VCaP (cell line): ENCODE measurements at regions not wholly inside any gene's neighbourhood (a gene's known extent, or its start where the extent isn't known, plus 50 kb on each side); places are given as distances from the start of the nearest gene placed in this dataset.

Experiments
- H3K27ac ChIP-seq: fragments of 450-650 bp; 2 replicates; pipeline ENCODE4 v1.5.1; 2017
- TF ChIP-seq, protein P1 (sequence below): fragments of 450-650 bp; conservative IDR thresholded peaks from 2 replicates; pipeline ENCODE4 v1.5.1; 2017; ENCODE audit warnings: mild to moderate bottlenecking, moderate library complexity

DNA sequence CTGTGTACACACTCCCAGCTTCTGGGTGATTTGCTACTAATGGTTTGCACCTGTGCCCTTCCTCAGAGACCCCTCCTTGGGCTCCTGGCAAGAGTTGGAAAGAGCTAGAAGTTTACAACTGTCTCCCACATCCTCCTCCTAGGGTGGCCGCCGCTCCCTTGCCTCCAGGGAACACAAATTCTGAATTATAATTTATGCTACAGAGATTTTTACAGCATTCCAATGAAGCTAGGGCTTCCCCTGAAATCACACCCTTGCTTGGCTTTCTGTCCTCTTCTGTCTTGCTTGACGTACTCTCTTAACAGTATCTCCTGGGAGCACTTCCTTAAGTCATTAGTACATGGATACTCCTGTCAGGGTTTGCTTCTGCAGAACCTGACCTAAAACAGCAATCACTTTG lies 180.2 kb downstream of the KCNA5 start:
- TF ChIP-seq, protein P1, sequence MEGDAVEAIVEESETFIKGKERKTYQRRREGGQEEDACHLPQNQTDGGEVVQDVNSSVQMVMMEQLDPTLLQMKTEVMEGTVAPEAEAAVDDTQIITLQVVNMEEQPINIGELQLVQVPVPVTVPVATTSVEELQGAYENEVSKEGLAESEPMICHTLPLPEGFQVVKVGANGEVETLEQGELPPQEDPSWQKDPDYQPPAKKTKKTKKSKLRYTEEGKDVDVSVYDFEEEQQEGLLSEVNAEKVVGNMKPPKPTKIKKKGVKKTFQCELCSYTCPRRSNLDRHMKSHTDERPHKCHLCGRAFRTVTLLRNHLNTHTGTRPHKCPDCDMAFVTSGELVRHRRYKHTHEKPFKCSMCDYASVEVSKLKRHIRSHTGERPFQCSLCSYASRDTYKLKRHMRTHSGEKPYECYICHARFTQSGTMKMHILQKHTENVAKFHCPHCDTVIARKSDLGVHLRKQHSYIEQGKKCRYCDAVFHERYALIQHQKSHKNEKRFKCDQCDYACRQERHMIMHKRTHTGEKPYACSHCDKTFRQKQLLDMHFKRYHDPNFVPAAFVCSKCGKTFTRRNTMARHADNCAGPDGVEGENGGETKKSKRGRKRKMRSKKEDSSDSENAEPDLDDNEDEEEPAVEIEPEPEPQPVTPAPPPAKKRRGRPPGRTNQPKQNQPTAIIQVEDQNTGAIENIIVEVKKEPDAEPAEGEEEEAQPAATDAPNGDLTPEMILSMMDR: no peak
- no peak overlapping the region for H3K27ac ChIP-seq

- TF ChIP-seq, protein P1: no peak
- H3K27ac ChIP-seq: no peak overlapping the region
These were observed 182.9 kb downstream of the KCNA5 start for GRCh38 chr12:5226581-5226980.

DNA sequence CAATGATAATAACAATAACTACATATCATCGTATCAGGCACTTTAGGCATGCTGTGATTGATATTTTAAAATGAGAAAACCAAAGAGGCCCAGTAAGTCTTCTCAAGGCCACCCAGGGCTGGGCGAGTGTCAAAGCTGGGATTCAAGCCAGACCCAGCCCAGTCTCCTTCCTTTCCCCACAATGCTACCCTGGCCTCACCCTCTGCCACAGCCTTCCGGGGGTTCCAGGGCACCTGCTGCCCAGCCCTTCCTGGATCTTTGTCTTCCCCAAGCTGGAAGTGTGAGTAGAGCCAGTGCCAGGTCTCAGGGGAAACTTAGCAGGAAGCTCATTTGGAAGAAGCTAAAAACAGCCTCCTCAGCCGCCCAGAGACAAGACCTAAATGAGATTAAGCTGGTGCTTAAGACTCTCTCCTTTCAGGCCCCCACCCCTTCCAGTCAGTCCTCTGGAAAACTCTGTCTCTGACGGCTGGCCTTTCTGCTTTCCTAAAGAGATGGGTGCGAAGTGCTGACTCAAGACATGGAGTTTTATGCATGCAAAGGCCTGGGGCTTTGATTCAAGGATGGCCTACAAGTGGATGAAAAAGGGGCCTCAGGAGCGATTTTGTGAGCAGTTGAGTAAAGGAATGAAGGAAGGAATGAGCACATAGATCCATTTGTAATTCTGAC lies 184.2 kb downstream of the KCNA5 start:
- H3K27ac ChIP-seq: no peak overlapping the region
- TF ChIP-seq, protein P1: no peak

DNA sequence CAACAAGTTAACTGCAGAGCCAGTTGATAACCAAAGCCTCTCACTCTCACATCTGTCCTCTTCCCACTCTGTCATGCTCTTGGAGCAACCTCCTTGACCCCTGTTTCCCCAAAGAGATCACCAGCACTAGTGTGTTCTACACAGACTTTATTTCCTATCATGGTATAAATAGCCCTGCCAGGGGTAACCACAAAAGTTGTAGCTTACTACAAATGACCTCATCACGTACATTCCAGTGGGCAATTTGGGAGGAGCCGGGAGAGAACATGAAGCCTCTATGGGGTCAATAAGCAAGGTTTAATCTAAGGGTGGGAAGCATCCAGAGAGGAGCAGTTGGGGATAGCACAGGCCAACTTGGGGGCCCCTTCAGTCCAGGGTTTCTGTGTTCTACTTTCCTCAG lies 186.5 kb downstream of the KCNA5 start:
- TF ChIP-seq, protein P1: no peak

DNA sequence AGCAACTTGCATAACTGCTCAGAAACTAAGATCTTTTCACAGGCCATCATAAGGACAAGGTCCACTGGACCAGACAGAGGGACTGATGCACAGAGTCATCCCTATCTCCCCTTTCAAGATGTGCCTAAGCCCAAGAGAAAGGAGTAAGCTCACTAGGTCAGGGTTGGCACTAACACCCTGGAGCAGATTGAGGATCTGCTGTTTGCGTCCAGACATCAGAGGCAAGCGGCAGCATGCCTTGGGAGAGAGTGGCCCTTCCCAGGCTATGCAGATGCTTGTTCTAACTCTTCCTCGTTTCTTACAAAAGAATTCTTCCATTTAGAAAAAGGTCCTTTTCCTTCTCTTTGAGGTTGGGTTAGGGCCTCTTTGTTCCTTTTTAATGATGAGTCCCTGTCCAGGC lies 187.2 kb downstream of the KCNA5 start:
- TF ChIP-seq, protein P1: no peak
- H3K27ac ChIP-seq: no peak overlapping the region

More for the DNA sequence above, 186.5 kb downstream of the KCNA5 start:
- H3K27ac ChIP-seq: no peak overlapping the region

DNA sequence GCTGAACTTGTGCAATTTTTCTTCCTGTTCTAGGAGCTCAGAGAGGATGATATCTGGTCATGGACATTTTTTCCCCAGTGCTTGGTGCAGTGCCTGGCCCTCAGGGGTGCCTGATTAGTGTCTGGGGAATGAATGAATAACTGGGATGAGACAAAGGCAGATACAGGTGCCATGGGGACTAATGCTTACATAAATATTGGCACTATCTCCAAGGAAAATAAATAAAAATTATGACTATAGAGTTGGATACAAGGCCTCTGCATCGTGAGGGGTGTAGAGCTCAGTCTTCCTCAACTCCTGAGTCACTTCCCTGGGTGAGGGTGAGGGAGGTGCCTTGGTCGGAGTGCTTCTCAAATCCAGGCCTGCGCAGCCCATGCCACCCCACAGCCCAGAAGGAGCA lies 188.6 kb downstream of the KCNA5 start:
- no peak overlapping the region for H3K27ac ChIP-seq
- TF ChIP-seq, protein P1: no peak

DNA sequence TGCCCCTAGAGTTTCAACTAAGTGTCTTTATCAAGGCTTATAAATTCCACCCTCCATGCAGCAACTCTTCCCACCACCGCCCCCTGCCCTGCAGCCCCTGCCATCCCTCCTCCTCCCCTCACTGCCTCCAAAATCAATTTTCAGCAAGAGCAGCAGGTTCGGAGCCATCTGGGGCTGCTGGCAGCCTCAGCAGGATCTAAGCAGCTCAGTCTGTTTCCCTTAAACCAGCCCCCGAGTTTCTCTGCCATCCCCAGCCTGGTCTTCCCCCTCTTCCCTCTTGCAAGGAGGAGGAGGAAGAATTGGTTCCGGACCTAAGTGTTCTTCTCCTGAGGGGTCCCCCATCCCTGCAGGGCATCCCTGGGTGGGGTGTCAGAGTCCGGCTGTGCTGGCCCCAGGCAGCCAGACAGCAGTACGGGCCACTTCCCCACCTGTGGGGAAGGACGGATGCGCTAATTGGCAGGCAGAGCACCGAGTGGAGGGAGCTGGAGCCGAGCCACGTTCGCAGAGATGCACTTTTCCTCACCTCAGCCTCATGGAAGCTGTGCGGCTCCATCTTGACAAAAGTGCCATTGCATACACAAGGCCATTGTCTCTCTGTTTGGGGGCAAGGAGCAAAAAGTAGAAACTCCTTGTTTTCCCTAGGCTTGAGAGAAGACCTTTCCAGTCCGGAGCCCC lies 189.3 kb downstream of the KCNA5 start:
- TF ChIP-seq, protein P1: no peak
- H3K27ac ChIP-seq: no peak overlapping the region
